Astrocyte (in vitro differentiated cells and primary cell): ENCODE measurements at regions not wholly inside any gene's neighbourhood (a gene's known extent, or its start where the extent isn't known, plus 50 kb on each side); places are given as distances from the start of the nearest gene placed in this dataset.

Experiments used
- DNase-seq: peaks from one replicate; pipeline ENCODE4 v3.0.0-alpha.2; 2010; ENCODE audit warnings: low read depth
- FAIRE-seq: peaks from 2 replicates; lab custom pipeline; 2011; peaks lifted over from hg19 to GRCh38; lab: Jason Lieb, UNC
- H2AFZ ChIP-seq: 2 replicates; pipeline ENCODE4 v1.6.0; 2012; ENCODE audit warnings: low read depth, low read length, inconsistent platforms
- H3K27ac ChIP-seq: 2 replicates; pipeline ENCODE4 v1.5.1; 2011; ENCODE audit warnings: low read depth, low read length, inconsistent platforms
- H3K27me3 ChIP-seq: 2 replicates; pipeline ENCODE4 v1.6.0; 2011; ENCODE audit warnings: low read length, inconsistent platforms; ENCODE audit not compliant: insufficient read depth
- H3K36me3 ChIP-seq: 2 replicates; pipeline ENCODE4 v1.5.1; 2011; ENCODE audit warnings: low read length, inconsistent platforms; ENCODE audit not compliant: insufficient read depth
- H3K4me1 ChIP-seq: 2 replicates; pipeline ENCODE4 v1.5.1; 2011; ENCODE audit warnings: low read length, inconsistent platforms; ENCODE audit not compliant: insufficient read depth
- H3K4me2 ChIP-seq: 2 replicates; pipeline ENCODE4 v1.6.0; 2012; ENCODE audit warnings: low read length, inconsistent platforms
- H3K4me3 ChIP-seq: 2 replicates; pipeline ENCODE4 v1.5.1; 2011; ENCODE audit warnings: low read depth, mild to moderate bottlenecking, low read length, inconsistent platforms; ENCODE audit not compliant: insufficient read depth
- H3K79me2 ChIP-seq: 2 replicates; pipeline ENCODE4 v1.6.0; 2012; ENCODE audit warnings: mild to moderate bottlenecking, low read length, inconsistent platforms; ENCODE audit not compliant: insufficient read depth
- H3K9ac ChIP-seq: 2 replicates; pipeline ENCODE4 v1.6.0; 2012; ENCODE audit warnings: mild to moderate bottlenecking, low read length, inconsistent platforms
- H3K9me3 ChIP-seq: 2 replicates; pipeline ENCODE4 v1.5.1; 2012; ENCODE audit warnings: low read depth, mild to moderate bottlenecking, low read length, inconsistent platforms; ENCODE audit not compliant: insufficient read depth
- H4K20me1 ChIP-seq: 2 replicates; pipeline ENCODE4 v1.6.0; 2012; ENCODE audit warnings: low read length, inconsistent platforms; ENCODE audit not compliant: insufficient read depth
- H3K27ac Mint-ChIP-seq: one replicate; pipeline ENCODE4 v1.8.0; 2021; ENCODE audit warnings: mild to moderate bottlenecking, mixed read lengths; ENCODE audit not compliant: unreplicated experiment
- H3K27me3 Mint-ChIP-seq: one replicate; pipeline ENCODE4 v1.8.0; 2021; ENCODE audit warnings: low read depth, mixed read lengths; ENCODE audit not compliant: unreplicated experiment
- H3K36me3 Mint-ChIP-seq: one replicate; pipeline ENCODE4 v1.8.0; 2021; ENCODE audit warnings: low read depth, mixed read lengths; ENCODE audit not compliant: unreplicated experiment
- H3K4me1 Mint-ChIP-seq: one replicate; pipeline ENCODE4 v1.8.0; 2021; ENCODE audit warnings: low read depth, mixed read lengths; ENCODE audit not compliant: unreplicated experiment
- H3K4me3 Mint-ChIP-seq: one replicate; pipeline ENCODE4 v1.8.0; 2021; ENCODE audit warnings: mild to moderate bottlenecking, moderate library complexity, mixed read lengths; ENCODE audit not compliant: unreplicated experiment
- H3K9me3 Mint-ChIP-seq: one replicate; pipeline ENCODE4 v1.8.0; 2021; ENCODE audit warnings: mild to moderate bottlenecking, mixed read lengths; ENCODE audit not compliant: unreplicated experiment
- EZH2 ChIP-seq: IDR thresholded peaks from 2 replicates; pipeline ENCODE4 v1.6.1; 2012; ENCODE audit warnings: mild to moderate bottlenecking, low read length, inconsistent platforms; ENCODE audit not compliant: insufficient read depth
- TF ChIP-seq, protein P1 (sequence below): IDR thresholded peaks from 2 replicates; pipeline ENCODE4 v1.5.1; 2011; ENCODE audit warnings: low read depth, mild to moderate bottlenecking, inconsistent platforms, low read length, moderate library complexity; ENCODE audit not compliant: insufficient read depth

DNA sequence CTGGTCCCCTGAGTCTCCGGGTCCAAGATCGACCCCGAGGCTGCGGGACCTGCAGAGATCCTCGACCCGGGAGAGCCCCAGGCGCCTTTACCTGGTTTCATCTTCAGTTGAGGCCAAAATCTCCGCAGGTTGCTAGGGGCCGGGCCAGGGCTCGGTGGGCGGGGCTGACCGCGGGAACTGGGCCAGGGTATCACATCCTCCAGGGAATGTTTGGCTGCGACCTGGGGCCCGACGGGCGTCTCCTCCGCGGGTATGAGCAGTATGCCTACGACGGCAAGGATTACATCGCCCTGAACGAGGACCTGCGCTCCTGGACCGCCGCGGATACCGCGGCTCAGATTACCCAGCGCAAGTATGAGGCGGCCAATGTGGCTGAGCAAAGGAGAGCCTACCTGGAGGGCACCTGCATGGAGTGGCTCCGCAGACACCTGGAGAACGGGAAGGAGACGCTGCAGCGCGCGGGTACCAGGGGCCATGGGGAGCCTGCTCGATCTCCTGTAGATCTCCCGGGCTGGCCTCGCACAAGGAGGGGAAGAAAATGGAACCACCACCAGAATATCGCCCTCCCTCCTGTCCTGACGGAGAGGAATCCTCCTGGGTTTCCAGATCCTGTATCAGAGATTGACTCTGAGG, 53.8 kb upstream of the POLR1H start:
- Histone ChIP-seq H4K20me1 (no peaks in the 10 kb centered on the region), H3K27me3 (peaks cover 28% of the 10 kb centered on the region), H3K27ac (no peak overlapping the region), H3K9ac (no peak overlapping the region), H3K9me3 (no peaks in the 10 kb centered on the region), H3K4me1 (no peaks in the 10 kb centered on the region), H2AFZ (peak overlapping the region; percentile 56), H3K79me2 (no peaks in the 10 kb centered on the region), H3K4me3 (peak overlapping the region; percentile 34), H3K36me3 (no peaks in the 10 kb centered on the region), H3K4me2 (peak overlapping the region; percentile 76)
- DNase-seq (no peak), FAIRE-seq (no peak)
- Mint-ChIP-seq H3K36me3 (peaks cover 11% of the 10 kb centered on the region), H3K27me3 (peaks cover 84% of the 10 kb centered on the region), H3K4me3 (peak overlapping the region; percentile 27), H3K9me3 (peaks cover 6% of the 10 kb centered on the region), H3K27ac (peak overlapping the region; percentile 12), H3K4me1 (peaks cover 1% of the 10 kb centered on the region)
- TF ChIP-seq EZH2: peak; percentile 73
- TF ChIP-seq, protein P1, sequence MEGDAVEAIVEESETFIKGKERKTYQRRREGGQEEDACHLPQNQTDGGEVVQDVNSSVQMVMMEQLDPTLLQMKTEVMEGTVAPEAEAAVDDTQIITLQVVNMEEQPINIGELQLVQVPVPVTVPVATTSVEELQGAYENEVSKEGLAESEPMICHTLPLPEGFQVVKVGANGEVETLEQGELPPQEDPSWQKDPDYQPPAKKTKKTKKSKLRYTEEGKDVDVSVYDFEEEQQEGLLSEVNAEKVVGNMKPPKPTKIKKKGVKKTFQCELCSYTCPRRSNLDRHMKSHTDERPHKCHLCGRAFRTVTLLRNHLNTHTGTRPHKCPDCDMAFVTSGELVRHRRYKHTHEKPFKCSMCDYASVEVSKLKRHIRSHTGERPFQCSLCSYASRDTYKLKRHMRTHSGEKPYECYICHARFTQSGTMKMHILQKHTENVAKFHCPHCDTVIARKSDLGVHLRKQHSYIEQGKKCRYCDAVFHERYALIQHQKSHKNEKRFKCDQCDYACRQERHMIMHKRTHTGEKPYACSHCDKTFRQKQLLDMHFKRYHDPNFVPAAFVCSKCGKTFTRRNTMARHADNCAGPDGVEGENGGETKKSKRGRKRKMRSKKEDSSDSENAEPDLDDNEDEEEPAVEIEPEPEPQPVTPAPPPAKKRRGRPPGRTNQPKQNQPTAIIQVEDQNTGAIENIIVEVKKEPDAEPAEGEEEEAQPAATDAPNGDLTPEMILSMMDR: no peak

DNA sequence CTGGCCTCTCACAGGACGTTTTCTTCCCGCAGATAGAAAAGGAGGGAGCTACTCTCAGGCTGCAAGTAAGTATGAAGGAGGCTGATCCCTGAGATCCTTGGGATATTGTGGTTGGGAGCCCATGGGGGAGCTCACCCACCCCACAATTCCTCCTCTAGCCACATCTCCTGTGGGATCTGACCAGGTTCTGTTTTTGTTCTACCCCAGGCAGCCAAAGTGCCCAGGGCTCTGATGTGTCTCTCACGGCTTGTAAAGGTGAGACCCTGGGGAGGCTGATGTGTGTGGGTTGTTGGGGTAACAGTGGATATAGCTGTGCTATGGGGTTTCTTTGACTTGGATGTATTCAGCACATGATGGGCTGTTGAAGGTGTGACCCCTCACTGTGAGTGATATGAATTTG, 52.0 kb upstream of the POLR1H start:
- Histone ChIP-seq H3K27me3 (peaks cover 28% of the 10 kb centered on the region), H3K27ac (no peak overlapping the region), H3K4me3 (no peak overlapping the region), H3K9ac (no peak overlapping the region), H3K79me2 (no peaks in the 10 kb centered on the region), H3K9me3 (no peaks in the 10 kb centered on the region), H3K4me1 (no peaks in the 10 kb centered on the region), H3K36me3 (no peaks in the 10 kb centered on the region), H4K20me1 (peaks cover 6% of the 10 kb centered on the region), H2AFZ (no peak overlapping the region), H3K4me2 (no peak overlapping the region)
- DNase-seq: no peak
- TF ChIP-seq EZH2: no peak
- TF ChIP-seq, protein P1: no peak
- Mint-ChIP-seq H3K9me3 (peaks cover 6% of the 10 kb centered on the region), H3K4me3 (no peak overlapping the region), H3K36me3 (peaks cover 11% of the 10 kb centered on the region), H3K27ac (no peak overlapping the region), H3K4me1 (peaks cover 1% of the 10 kb centered on the region), H3K27me3 (peaks cover 68% of the 10 kb centered on the region)
- FAIRE-seq: no peak
